ENCODE measurements at regions not wholly inside any gene's neighbourhood (a gene's known extent, or its start where the extent isn't known, plus 50 kb on each side); places are given as distances from the start of the nearest gene placed in this dataset.

DNA sequence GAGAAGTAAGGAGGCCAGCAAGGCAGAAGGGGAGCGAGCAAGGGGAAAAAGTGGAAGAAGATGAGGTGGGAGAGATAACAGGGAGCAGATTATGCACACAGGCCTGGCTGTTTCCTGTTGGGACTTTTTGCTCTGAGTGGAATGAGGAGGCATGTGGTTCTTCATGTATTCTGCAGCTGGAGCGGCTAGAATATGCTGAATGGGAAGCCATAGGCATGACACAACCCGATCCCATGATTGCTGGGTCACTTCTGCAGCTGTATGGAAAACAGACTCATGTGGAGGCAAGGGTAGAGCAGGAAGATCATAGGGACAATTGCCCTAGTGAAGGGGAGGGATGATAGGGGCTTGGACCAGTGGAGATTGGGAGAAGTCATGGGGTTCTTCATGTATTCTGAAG, 206.0 kb upstream of the SUCLG2 start:
- Histone ChIP-seq H3K27me3 (no peaks in the 10 kb centered on the region), H3K9me3 (ENCODE audit: low read depth) (no peaks in the 10 kb centered on the region), H3K4me3 (no peak overlapping the region), H3K4me1 (ENCODE audit: low read depth) (no peaks in the 10 kb centered on the region), H3K27ac (no peak overlapping the region), H3K36me3 (no peaks in the 10 kb centered on the region)
- no peak for TF ChIP-seq CTCF (IDR thresholded peaks at IDR 0.05; ENCODE audit: low read depth, low read length)
- DNase-seq (ENCODE audit: low read depth in 1 of 2, low spot score in 1 of 2), result no peak

DNA sequence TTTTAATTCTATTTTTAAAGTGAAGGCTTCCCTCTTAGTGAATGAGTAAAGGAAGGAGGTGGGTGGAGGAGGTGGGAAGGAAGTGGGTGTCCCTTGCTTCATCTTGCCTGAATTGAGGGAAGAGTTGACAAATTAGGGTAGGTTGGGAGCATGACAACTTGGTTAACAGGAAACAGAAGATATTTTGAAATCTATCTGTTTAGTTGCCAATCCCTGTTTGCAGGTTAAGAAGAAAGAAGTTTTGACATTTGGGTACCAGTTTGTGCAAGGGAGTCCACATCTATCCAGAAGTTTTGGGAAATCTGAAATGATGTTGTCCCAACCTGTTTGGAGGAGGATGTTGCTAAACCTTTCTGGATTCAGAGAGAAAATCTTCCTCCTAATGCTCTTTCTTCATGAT, 204.1 kb upstream of the SUCLG2 start:
- no peak overlapping the region for H3K27ac ChIP-seq
- no peaks in the 10 kb centered on the region for H3K27me3 ChIP-seq
- H3K4me3 ChIP-seq, result no peak overlapping the region
- no peaks in the 10 kb centered on the region for H3K9me3 ChIP-seq (ENCODE audit: low read depth)
- no peaks in the 10 kb centered on the region for H3K36me3 ChIP-seq
- DNase-seq (ENCODE audit: low read depth in 1 of 2, low spot score in 1 of 2), result no peak
- no peak for TF ChIP-seq CTCF (IDR thresholded peaks at IDR 0.05; ENCODE audit: low read depth, low read length)
- H3K4me1 ChIP-seq (ENCODE audit: low read depth), result no peaks in the 10 kb centered on the region

DNA sequence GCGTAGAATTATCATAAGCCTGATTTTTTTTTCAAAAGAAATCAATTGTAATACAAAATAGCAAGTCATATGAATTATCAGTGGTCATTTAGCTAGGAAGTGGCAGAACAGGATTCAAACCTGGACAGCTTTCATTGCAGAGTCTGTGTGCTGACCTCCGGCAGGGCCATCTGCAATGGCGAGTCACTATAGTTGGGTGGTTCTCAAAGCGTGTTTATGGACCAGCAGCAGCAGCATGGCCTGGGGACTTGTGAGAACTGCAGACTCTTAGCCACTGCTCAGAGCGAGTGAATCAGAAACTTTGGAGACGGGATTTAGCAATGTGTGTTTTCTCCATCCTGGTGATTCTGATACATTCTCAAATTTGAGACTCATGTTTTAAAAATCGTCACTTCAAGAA, 202.3 kb upstream of the SUCLG2 start:
- Histone ChIP-seq H3K27me3 (no peaks in the 10 kb centered on the region), H3K4me3 (no peak overlapping the region), H3K27ac (no peak overlapping the region), H3K4me1 (ENCODE audit: low read depth) (no peaks in the 10 kb centered on the region), H3K9me3 (ENCODE audit: low read depth) (no peaks in the 10 kb centered on the region), H3K36me3 (no peaks in the 10 kb centered on the region)
- no peak for DNase-seq (ENCODE audit: low read depth in 1 of 2, low spot score in 1 of 2)
- no peak for TF ChIP-seq CTCF (IDR thresholded peaks at IDR 0.05; ENCODE audit: low read depth, low read length)

- no peaks in the 10 kb centered on the region for H3K4me1 ChIP-seq (ENCODE audit: low read depth)
- no peaks in the 10 kb centered on the region for H3K27me3 ChIP-seq
- no peaks in the 10 kb centered on the region for H3K9me3 ChIP-seq (ENCODE audit: low read depth)
- H3K27ac ChIP-seq, result no peak overlapping the region
- no peak for DNase-seq (ENCODE audit: low read depth in 1 of 2, low spot score in 1 of 2)
- H3K4me3 ChIP-seq, result no peak overlapping the region
- TF ChIP-seq CTCF (IDR thresholded peaks at IDR 0.05; ENCODE audit: low read depth, low read length), result no peak
- H3K36me3 ChIP-seq, result no peaks in the 10 kb centered on the region
Observed at GRCh38 chr3:67854663-67855062, 200.3 kb upstream of the SUCLG2 start.

DNA sequence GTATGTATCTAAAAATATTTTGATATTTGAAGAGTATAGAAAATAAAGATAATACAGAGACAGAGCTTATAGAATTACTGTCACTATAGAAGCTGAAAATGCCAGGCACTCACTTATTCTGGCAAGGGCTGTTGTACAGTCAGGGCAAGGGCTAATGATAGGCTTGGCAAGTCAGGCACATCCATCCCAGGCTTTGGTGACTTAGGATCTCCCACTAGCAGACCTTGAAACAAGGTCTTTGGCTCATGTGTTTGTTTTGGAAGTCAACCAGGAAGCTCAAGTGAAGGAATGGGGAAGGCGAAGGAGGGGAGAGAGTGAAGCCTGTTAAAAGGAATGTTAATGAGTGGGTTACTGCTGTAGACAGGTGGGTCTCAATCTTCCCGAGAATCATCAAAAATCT, 199.1 kb upstream of the SUCLG2 start:
- Histone ChIP-seq H3K4me1 (ENCODE audit: low read depth) (no peaks in the 10 kb centered on the region), H3K36me3 (no peaks in the 10 kb centered on the region), H3K27ac (no peak overlapping the region), H3K9me3 (ENCODE audit: low read depth) (no peaks in the 10 kb centered on the region), H3K4me3 (no peak overlapping the region), H3K27me3 (no peaks in the 10 kb centered on the region)
- no peak for DNase-seq (ENCODE audit: low read depth in 1 of 2, low spot score in 1 of 2)
- TF ChIP-seq CTCF (IDR thresholded peaks at IDR 0.05; ENCODE audit: low read depth, low read length), result no peak

DNA sequence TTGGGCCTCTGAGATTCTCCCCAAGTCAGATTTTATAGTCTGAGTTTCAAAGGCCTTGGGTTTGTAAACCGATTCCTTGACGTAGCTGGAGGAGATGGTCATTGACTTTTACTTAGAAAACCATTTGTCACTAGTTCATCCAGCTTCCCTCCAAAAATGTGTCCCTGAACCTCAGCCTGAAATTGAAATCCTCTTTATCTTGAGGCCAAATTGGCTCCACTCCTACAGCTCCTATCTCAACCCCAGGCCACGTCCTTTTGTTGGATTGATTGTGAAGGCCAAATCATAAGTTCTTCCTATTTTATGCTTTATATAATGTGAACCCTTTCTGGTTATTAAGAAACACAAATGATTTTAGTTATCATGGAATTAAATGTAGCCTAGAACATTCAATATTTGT, 193.9 kb upstream of the SUCLG2 start:
- Histone ChIP-seq H3K9me3 (ENCODE audit: low read depth) (no peaks in the 10 kb centered on the region), H3K4me1 (ENCODE audit: low read depth) (no peaks in the 10 kb centered on the region), H3K4me3 (no peak overlapping the region), H3K27ac (no peak overlapping the region), H3K27me3 (no peaks in the 10 kb centered on the region), H3K36me3 (no peaks in the 10 kb centered on the region)
- no peak for TF ChIP-seq CTCF (IDR thresholded peaks at IDR 0.05; ENCODE audit: low read depth, low read length)
- no peak for DNase-seq (ENCODE audit: low read depth in 1 of 2, low spot score in 1 of 2)
